H9 (cell line): ENCODE measurements at regions not wholly inside any gene's neighbourhood (a gene's known extent, or its start where the extent isn't known, plus 50 kb on each side); places are given as distances from the start of the nearest gene placed in this dataset.

Source experiments
- DNase-seq: peaks from one replicate; pipeline ENCODE4 v3.0.0-alpha.2; 2017
- H2AFZ ChIP-seq: one replicate; pipeline ENCODE4 v1.6.1; 2013; ENCODE audit warnings: mild to moderate bottlenecking, low read length, control low read depth, moderate library complexity
- H2AK5ac ChIP-seq: 2 replicates; pipeline ENCODE4 v1.6.1; 2013; ENCODE audit warnings: low read length, control low read depth, mixed read lengths; ENCODE audit not compliant: insufficient read length
- H2BK120ac ChIP-seq: one replicate; pipeline ENCODE4 v1.6.1; 2013; ENCODE audit warnings: low read depth, mild to moderate bottlenecking, low read length, control low read depth, inconsistent platforms; ENCODE audit not compliant: poor library complexity, severe bottlenecking
- H2BK12ac ChIP-seq: 2 replicates; pipeline ENCODE4 v1.6.1; 2013; ENCODE audit warnings: low read length, control low read depth, mixed read lengths, low read depth; ENCODE audit not compliant: insufficient read length
- H2BK15ac ChIP-seq: 2 replicates; pipeline ENCODE4 v1.6.1; 2013; ENCODE audit warnings: low read depth, low read length, control low read depth
- H2BK20ac ChIP-seq: one replicate; pipeline ENCODE4 v1.6.1; 2013; ENCODE audit warnings: low read depth, mild to moderate bottlenecking, low read length, control low read depth, inconsistent platforms; ENCODE audit not compliant: poor library complexity, severe bottlenecking
- H2BK5ac ChIP-seq: 2 replicates; pipeline ENCODE4 v1.6.1; 2013; ENCODE audit warnings: low read length, control low read depth, mixed read lengths; ENCODE audit not compliant: insufficient read length
- H3K14ac ChIP-seq: 2 replicates; pipeline ENCODE4 v1.6.1; 2013; ENCODE audit warnings: low read length, control low read depth; ENCODE audit not compliant: insufficient read depth
- H3K18ac ChIP-seq: 2 replicates; pipeline ENCODE4 v1.6.1; 2013; ENCODE audit warnings: low read depth, mild to moderate bottlenecking, mixed read lengths, low read length, control low read depth; ENCODE audit not compliant: insufficient read length
- H3K23ac ChIP-seq: 2 replicates; pipeline ENCODE4 v1.6.1; 2013; ENCODE audit warnings: low read length, control low read depth, mixed read lengths, low read depth; ENCODE audit not compliant: insufficient read length
- H3K23me2 ChIP-seq: 2 replicates; pipeline ENCODE4 v1.6.1; 2013; ENCODE audit warnings: low read depth, mild to moderate bottlenecking, mixed read lengths, low read length, control low read depth; ENCODE audit not compliant: insufficient read length, poor library complexity, severe bottlenecking
- H3K27ac ChIP-seq: 2 replicates; pipeline ENCODE4 v1.5.1; 2013; ENCODE audit warnings: low read length, control low read depth, mixed read lengths, low read depth; ENCODE audit not compliant: insufficient read length
- H3K27me3 ChIP-seq: 2 replicates; pipeline ENCODE4 v1.6.1; 2013; ENCODE audit warnings: low read length, control low read depth, inconsistent platforms; ENCODE audit not compliant: insufficient read depth
- H3K4ac ChIP-seq: 2 replicates; pipeline ENCODE4 v1.6.1; 2013; ENCODE audit warnings: low read depth, mild to moderate bottlenecking, control low read depth, inconsistent platforms, low read length, moderate library complexity
- H3K4me1 ChIP-seq: 2 replicates; pipeline ENCODE4 v1.6.1; 2013; ENCODE audit warnings: low read length, control low read depth, inconsistent platforms; ENCODE audit not compliant: insufficient read depth
- H3K4me2 ChIP-seq: 2 replicates; pipeline ENCODE4 v1.6.1; 2013; ENCODE audit warnings: low read length, control low read depth, mixed read lengths; ENCODE audit not compliant: insufficient read length, insufficient read depth
- H3K56ac ChIP-seq: 2 replicates; pipeline ENCODE4 v1.6.1; 2013; ENCODE audit warnings: low read depth, mild to moderate bottlenecking, mixed read lengths, low read length, control low read depth; ENCODE audit not compliant: insufficient read length
- H3K79me1 ChIP-seq: 2 replicates; pipeline ENCODE4 v1.6.1; 2013; ENCODE audit warnings: low read depth, mild to moderate bottlenecking, moderate library complexity, low read length, control low read depth, inconsistent platforms; ENCODE audit not compliant: insufficient read depth, poor library complexity, severe bottlenecking
- H3K79me2 ChIP-seq: 2 replicates; pipeline ENCODE4 v1.6.1; 2013; ENCODE audit warnings: low read length, control low read depth, inconsistent platforms; ENCODE audit not compliant: insufficient read depth
- H3K9ac ChIP-seq: 2 replicates; pipeline ENCODE4 v1.6.1; 2013; ENCODE audit warnings: low read length, control low read depth, mixed read lengths; ENCODE audit not compliant: insufficient read length; ENCODE audit errors: extremely low read depth
- H3K9me3 ChIP-seq: one replicate; pipeline ENCODE4 v1.6.1; 2013; ENCODE audit warnings: low read depth, low read length, inconsistent platforms; ENCODE audit not compliant: control insufficient read depth
- H3T11ph ChIP-seq: one replicate; pipeline ENCODE4 v1.6.1; 2013; ENCODE audit warnings: mild to moderate bottlenecking, low read length, control low read depth, inconsistent platforms
- H4K20me1 ChIP-seq: one replicate; pipeline ENCODE4 v1.6.1; 2013; ENCODE audit not compliant: control insufficient read depth, insufficient read length, insufficient read depth
- H4K5ac ChIP-seq: 2 replicates; pipeline ENCODE4 v1.6.1; 2013; ENCODE audit warnings: low read depth, mild to moderate bottlenecking, mixed read lengths, low read length, control low read depth; ENCODE audit not compliant: insufficient read length
- H4K8ac ChIP-seq: replicated peaks from 2 replicates; pipeline ENCODE4 v1.6.1; 2013; ENCODE audit warnings: low read length, control low read depth, mixed read lengths, low read depth; ENCODE audit not compliant: insufficient read length
- H4K91ac ChIP-seq: 2 replicates; pipeline ENCODE4 v1.6.1; 2013; ENCODE audit warnings: low read depth, mild to moderate bottlenecking, moderate library complexity, mixed read lengths, low read length, control low read depth; ENCODE audit not compliant: insufficient read length
- H3K27ac Mint-ChIP-seq, 3 experiments: 2 replicates in 2 of 3; 3 replicates in 1 of 3; pipeline ENCODE4 v1.8.0; 2020 to 2021; ENCODE audit warnings: mixed read lengths in 3 of 3, mild to moderate bottlenecking in 1 of 3, moderate library complexity in 1 of 3
- H3K27me3 Mint-ChIP-seq: 2 replicates; pipeline ENCODE4 v1.8.0; 2021; ENCODE audit warnings: low read depth, mild to moderate bottlenecking, moderate library complexity, mixed read lengths
- H3K36me3 Mint-ChIP-seq, 3 experiments: 2 replicates in 2 of 3; 3 replicates in 1 of 3; pipeline ENCODE4 v1.8.0; 2020 to 2021; ENCODE audit warnings: low read depth in 3 of 3, mixed read lengths in 3 of 3; ENCODE audit not compliant: insufficient read depth in 1 of 3
- H3K4me1 Mint-ChIP-seq, 2 experiments: 2 replicates each; pipeline ENCODE4 v1.8.0; 2020; ENCODE audit warnings: mixed read lengths in 2 of 2
- H3K4me3 Mint-ChIP-seq, 2 experiments: 2 replicates in 1 of 2; 3 replicates in 1 of 2; pipeline ENCODE4 v1.8.0; 2020 to 2021; ENCODE audit warnings: mild to moderate bottlenecking in 2 of 2, mixed read lengths in 2 of 2, moderate library complexity in 1 of 2
- H3K9me3 Mint-ChIP-seq, 2 experiments: 2 replicates in 1 of 2; 3 replicates in 1 of 2; pipeline ENCODE4 v1.8.0; 2020; ENCODE audit warnings: mild to moderate bottlenecking in 2 of 2, mixed read lengths in 2 of 2, moderate library complexity in 1 of 2
- CTCF ChIP-seq: fragments of 200-600 bp; sonication (generic); conservative IDR thresholded peaks from 3 replicates; pipeline ENCODE4 v1.8.0; 2021; ENCODE audit warnings: antibody characterized with exemption, mild to moderate bottlenecking
- WGBS: extraction: QIAGEN DNeasy Blood & Tissue Kit; methylation state at CpG from one replicate; pipeline ENCODE4 v1.1.7; 2013; ENCODE audit warnings: missing lambda C conversion rate, low lambda C conversion rate, mixed read lengths; ENCODE audit not compliant: insufficient read length; ENCODE audit errors: extremely low coverage; 5-methylcytosine and 5-hydroxymethylcytosine counted together

GRCh38 chr15:25186906-25187645 is 232.3 kb downstream of the SNRPN start:
- H2BK20ac ChIP-seq = no peak overlapping the region
- H3K79me2 ChIP-seq = no peaks in the 10 kb centered on the region
- H2BK5ac ChIP-seq = no peak overlapping the region
- Mint-ChIP-seq H3K27me3 (peaks cover 2% of the 10 kb centered on the region), H3K36me3 (peaks cover 2 to 8% (median 5%) of the 10 kb centered on the region in 3 experiments; a peak in 6 of 7 replicates), H3K9me3 (peaks cover 76 to 84% of the 10 kb centered on the region in 2 experiments), H3K4me3 (no peak overlapping the region), H3K27ac (no peak overlapping the region), H3K4me1 (no peaks in the 10 kb centered on the region)
- H2BK120ac ChIP-seq = no peak overlapping the region
- no peak overlapping the region for H3T11ph ChIP-seq
- H2BK15ac ChIP-seq = no peak overlapping the region
- no peak overlapping the region for H3K14ac ChIP-seq
- no peak overlapping the region for H2AFZ ChIP-seq
- TF ChIP-seq CTCF = no peak
- H3K79me1 ChIP-seq = no peaks in the 10 kb centered on the region
- no CpG with 5 or more reads among the region's 14 CpGs for WGBS
- no peak overlapping the region for H4K5ac ChIP-seq
- H3K56ac ChIP-seq = no peak overlapping the region
- no peak overlapping the region for H3K23ac ChIP-seq
- no peak overlapping the region for H2BK12ac ChIP-seq
- no peak overlapping the region for H3K18ac ChIP-seq
- H4K20me1 ChIP-seq = no peaks in the 10 kb centered on the region
- no peaks in the 10 kb centered on the region for H3K27me3 ChIP-seq
- no peaks in the 10 kb centered on the region for H3K4me1 ChIP-seq
- peaks cover 41% of the 10 kb centered on the region for H3K9me3 ChIP-seq
- no peak overlapping the region for H3K9ac ChIP-seq
- no peak overlapping the region for H3K4ac ChIP-seq
- H3K4me2 ChIP-seq = no peak overlapping the region
- DNase-seq = no peak
- no peak overlapping the region for H4K8ac ChIP-seq
- H3K27ac ChIP-seq = no peak overlapping the region
- no peaks in the 10 kb centered on the region for H3K23me2 ChIP-seq
- no peak overlapping the region for H4K91ac ChIP-seq
- no peak overlapping the region for H2AK5ac ChIP-seq
